CD4-positive, alpha-beta T cell treated with Interleukin-6 at 100 ng/mL for 8 hours (primary cell): ENCODE measurements at regions not wholly inside any gene's neighbourhood (a gene's known extent, or its start where the extent isn't known, plus 50 kb on each side); places are given as distances from the start of the nearest gene placed in this dataset.

Experiments
- DNase-seq: peaks from one replicate; pipeline ENCODE4 v3.0.0-alpha.2; 2020; ENCODE audit warnings: mixed read lengths, low spot score

GRCh38 chr2:206845877-206846276, 80.5 kb downstream of the FASTKD2 start:
- DNase-seq = no peak

- no peak for DNase-seq
Observed at GRCh38 chr2:206846331-206846730, 80.9 kb downstream of the FASTKD2 start.

GRCh38 chr2:206846981-206847834, 81.8 kb downstream of the FASTKD2 start:
- DNase-seq = no peak

- no peak for DNase-seq
Observed at GRCh38 chr2:206850369-206850768, 85.0 kb downstream of the FASTKD2 start.

- DNase-seq = no peak
Observed at GRCh38 chr2:206851521-206851920, 86.1 kb downstream of the FASTKD2 start.

GRCh38 chr2:206853915-206854314, 85.4 kb upstream of the CPO start:
- no peak for DNase-seq

GRCh38 chr2:206855585-206856433, 83.5 kb upstream of the CPO start:
- no peak for DNase-seq

- DNase-seq = no peak
Observed at GRCh38 chr2:206856513-206856912, 82.8 kb upstream of the CPO start.

- no peak for DNase-seq
Observed at GRCh38 chr2:206858687-206859329, 80.5 kb upstream of the CPO start.

- DNase-seq = peak; percentile 15
Observed at GRCh38 chr2:206859330-206859739, 80.0 kb upstream of the CPO start.

GRCh38 chr2:206863196-206863595, 76.1 kb upstream of the CPO start:
- DNase-seq = no peak

- DNase-seq = no peak
Observed at GRCh38 chr2:206863716-206864115, 75.6 kb upstream of the CPO start.

- DNase-seq = no peak
Observed at GRCh38 chr2:206867006-206867405, 72.3 kb upstream of the CPO start.

- DNase-seq = no peak
Observed at GRCh38 chr2:206869824-206870495, 69.4 kb upstream of the CPO start.

- DNase-seq = no peak
Observed at GRCh38 chr2:206873423-206873822, 65.9 kb upstream of the CPO start.

- DNase-seq = no peak
Observed at GRCh38 chr2:206875701-206876100, 63.6 kb upstream of the CPO start.

- no peak for DNase-seq
Observed at GRCh38 chr2:206876216-206876860, 63.0 kb upstream of the CPO start.

- no peak for DNase-seq
Observed at GRCh38 chr2:206881708-206882410, 57.5 kb upstream of the CPO start.

- no peak for DNase-seq
Observed at GRCh38 chr2:206886696-206887095, 52.6 kb upstream of the CPO start.

GRCh38 chr2:206887745-206888144, 51.6 kb upstream of the CPO start:
- no peak for DNase-seq
